GM18517 (cell line): ENCODE measurements at regions not wholly inside any gene's neighbourhood (a gene's known extent, or its start where the extent isn't known, plus 50 kb on each side); places are given as distances from the start of the nearest gene placed in this dataset.

Source experiments
- ATAC-seq: cut with Tn5 transposase; IDR thresholded peaks from one replicate; pipeline ENCODE4 v1.9.1; 2021; ENCODE audit warnings: mild to moderate bottlenecking, moderate library complexity; ENCODE audit not compliant: unreplicated experiment

DNA sequence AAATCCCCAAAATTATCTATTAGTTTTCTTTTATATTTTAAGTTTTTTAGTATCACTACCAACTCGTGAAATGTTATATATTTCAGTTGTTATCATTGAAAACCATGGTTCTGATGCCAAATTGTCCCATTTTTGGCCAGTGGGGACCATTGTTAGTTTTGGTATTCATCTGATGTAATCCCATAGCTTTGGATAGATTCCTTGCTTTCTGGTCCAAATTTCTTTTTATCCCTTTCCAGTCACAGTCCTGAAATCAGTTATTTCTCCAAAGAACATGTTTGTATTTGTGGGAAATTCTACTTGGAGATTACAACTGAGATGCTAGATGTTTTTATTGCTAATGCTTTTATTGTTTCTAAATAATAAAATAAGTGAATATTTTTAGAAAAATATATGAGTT lies 976.8 kb upstream of the CRIM1 start:
- ATAC-seq, result no peak

DNA sequence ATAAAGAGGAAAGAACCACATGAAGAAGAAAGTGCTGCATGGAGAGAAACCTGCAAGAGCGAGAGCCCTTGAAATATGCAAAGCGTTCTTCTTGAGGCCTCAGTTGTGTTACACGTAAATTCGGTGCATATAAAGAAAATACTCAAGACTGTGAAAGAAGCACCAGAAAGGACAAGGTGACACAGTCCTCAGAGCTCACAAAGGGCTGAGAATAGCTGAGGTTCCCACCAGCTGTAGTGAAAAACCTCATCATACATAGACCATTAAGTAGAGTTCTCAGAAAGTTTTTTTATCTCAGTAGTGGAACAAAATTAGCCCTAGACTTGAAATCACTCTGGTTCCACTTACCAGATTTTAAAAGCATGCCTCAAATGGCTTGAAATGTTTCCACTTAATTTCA lies 980.7 kb upstream of the CRIM1 start:
- ATAC-seq, result no peak

DNA sequence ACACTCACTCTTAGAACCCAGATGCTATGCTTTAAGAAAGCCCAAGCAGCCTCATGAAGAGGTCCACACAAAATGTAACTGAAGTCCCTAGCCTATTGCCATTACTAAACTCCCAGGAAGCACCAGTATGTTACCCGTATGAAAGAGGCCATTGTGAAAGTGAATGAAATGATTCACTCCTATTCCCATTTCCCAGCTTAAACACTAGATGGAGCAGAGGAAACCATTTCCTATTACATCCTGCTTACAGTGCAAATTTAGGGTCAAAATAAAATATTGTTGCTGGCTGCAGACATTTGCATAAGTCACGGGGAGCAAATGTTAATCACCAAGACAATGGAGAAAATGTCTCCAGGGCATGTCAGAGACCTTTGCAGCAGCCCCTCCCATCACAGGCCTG lies 989.7 kb upstream of the CRIM1 start:
- no peak for ATAC-seq

DNA sequence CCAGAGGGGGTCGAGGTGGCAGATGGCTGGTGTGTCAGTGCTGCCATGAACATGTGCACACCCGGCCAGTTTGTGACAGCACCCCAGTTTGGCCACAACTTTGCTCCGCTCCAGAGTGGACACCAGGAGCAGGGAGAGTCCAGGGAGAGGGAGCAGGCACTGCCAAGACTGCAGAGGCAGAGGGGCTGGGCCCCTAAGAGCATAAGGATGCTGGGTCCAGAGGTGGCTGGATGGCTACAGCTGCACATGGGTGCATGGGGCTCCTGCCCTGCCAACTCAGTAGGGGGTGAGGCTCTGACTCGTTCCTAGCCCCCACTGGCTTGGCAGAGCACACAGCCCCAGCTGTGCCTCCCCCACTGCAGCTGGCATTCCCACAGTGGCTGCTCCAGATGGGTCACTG lies 999.2 kb upstream of the CRIM1 start:
- ATAC-seq, result no peak

DNA sequence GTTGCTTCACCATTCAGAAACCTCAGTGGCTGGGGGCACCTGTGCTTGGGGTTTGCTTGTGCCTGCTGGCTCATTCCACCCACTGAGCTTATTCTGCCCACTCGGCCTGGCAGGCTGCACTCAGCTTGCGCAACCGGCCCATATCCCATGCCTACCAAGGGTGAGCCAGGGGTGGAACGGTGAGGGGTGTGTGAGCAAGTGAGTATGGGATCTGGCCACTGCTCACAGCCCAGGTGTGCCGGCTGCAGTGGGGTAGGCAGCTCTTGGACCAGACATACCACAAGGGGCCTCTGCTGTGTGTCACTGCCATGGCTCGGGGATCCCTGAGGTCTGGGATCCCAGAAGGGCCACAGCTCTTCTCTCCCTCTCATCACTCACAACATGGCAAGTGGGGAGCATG lies 1000.5 kb upstream of the CRIM1 start:
- ATAC-seq, result no peak

DNA sequence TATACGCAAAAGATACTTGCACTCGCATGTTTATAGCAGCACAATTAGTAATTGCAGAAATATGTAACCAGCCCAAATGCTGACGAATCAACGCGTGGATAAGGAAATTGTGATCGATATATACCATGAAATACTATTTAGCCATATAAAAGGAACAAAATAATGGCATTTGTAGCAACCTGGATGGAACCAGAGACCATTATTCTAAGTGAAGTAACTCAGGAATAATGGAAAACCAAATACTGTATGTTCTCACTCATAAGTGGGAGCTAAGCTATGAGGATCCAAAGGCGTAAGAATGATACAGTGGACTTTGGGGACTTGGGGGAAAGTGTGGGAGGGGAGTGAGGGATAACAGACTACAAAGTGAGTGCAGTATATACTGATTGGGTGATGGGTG lies 1008.0 kb upstream of the CRIM1 start:
- no peak for ATAC-seq

DNA sequence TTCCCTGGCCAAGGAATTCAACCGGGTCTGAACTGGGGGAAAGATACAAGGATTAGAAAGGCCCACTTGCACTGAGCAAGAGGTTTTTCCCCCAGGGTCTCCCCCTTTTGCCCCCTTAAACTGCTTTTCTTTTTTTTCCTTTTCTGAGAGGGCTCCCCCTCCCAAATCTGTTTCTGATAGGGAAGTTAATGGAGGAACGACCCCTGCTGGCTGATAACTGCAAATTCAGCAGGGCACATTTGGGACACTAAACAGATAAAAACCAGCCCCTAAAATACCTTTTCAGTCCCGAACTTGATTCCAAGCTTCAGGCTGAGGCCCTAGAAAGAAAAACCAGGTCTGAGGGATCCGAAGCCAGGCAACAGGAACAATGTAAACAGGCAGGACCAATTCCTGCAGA lies 1012.4 kb upstream of the CRIM1 start:
- ATAC-seq, result no peak

DNA sequence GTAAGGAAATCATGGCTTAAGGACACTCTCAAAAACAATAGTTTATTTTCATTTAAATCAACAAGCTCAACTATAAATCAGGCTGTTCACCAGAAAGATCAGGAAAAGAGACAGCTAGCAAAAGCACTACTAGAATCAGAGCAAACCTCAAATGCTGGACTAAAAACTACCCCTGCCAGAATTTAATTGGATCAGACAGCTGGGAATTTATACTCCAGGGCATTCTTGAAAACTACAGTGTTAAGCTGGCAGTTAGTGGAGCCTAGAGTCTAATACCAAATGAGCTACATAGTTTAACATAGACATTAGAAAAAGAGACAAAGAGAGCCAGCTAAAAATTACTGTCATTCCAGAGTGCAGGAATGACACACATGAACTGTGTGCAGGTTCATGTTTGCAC lies 1016.4 kb upstream of the CRIM1 start:
- no peak for ATAC-seq

DNA sequence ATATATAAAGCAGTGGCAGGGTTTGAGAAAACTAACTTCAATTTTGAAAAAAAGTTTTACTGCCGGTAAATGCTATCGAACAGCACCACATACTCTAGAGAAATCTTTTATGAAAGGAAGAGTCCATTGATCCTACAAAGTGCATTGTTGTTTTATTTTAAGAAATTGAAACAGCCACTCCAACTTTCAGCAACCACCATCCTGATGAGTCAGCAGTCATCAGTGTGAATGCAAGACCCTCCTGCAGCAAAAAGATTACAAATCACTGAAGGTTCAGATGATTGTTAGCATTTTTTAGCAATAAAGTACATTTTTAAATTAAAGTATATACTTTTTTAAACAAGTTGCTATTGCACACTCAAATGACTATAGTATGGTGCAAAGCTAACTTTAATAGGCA lies 1017.7 kb upstream of the CRIM1 start:
- no peak for ATAC-seq

DNA sequence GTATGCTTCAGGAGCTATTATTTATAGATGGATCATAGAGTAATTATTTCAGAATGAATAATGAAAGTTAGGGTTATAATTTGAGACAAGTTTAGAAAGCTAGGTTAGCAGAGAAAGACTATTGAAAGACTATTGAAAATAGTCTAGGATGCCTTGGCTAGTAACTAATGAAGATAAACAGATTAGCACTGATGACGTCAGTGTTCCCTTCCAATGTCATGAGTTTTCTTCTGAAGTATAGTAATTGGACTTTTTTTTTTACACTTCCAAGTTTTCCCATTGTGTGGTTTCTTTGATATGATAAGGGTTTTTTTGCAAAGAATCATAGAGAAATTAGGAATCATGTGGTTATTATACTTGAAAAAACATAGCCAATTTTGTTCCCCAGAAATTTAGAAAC lies 1041.5 kb upstream of the CRIM1 start:
- ATAC-seq, result no peak

DNA sequence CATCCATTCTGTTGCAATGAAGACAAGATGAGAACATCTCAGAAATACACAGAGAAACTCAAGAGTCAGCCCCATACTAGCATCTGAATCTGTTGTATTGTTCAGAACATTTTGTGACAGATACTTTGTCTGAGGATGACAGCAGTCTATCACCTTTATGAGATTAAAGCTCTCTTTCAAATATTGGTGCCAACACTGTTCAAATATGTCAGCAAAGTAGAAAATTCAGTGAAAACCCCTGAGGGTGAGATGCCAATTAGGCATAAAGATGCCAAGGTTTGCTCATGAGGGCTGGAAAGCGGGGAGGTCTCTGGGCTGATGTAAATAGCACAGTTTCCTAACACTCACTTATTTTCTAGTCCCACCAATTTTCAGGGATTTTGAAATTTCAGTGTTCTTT lies 1054.2 kb upstream of the CRIM1 start:
- no peak for ATAC-seq

DNA sequence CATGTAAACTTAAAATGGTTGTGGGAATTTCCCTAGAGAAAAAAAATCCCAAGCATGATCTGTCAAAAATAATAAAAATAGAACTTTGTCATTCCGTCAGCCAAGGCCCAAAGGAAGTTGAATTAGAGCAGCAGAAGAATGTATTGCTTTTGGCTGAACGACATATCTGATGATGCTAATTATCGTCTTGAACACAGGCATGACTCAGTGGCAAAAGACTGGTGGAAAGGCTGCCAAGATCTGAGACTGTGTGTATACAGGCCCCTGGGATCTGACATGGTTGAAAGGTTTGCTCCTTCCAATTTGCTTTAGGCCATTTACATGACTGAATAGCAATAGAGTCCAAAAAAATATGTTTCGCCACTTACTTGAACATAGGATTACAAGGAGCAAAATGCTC lies 1057.1 kb upstream of the CRIM1 start:
- no peak for ATAC-seq

DNA sequence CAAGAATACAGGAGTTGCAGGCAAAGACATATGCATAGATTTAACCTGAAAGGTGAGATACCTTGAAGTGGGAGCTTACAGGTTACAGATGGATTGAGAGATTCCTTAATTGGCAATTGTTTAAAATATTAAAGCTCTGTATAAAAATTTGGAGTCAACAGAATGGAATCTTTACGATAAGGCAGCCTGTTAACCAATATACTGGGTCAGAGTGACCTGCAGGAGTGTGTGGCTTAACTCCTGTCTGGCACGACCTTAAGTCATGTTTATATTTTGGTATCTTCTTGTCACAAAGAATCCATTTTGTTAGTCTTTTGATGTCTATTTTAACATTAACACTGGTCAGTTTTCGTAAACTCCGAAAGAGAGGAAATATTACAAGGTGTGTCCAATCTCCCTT lies 1058.2 kb upstream of the CRIM1 start:
- ATAC-seq, result no peak

DNA sequence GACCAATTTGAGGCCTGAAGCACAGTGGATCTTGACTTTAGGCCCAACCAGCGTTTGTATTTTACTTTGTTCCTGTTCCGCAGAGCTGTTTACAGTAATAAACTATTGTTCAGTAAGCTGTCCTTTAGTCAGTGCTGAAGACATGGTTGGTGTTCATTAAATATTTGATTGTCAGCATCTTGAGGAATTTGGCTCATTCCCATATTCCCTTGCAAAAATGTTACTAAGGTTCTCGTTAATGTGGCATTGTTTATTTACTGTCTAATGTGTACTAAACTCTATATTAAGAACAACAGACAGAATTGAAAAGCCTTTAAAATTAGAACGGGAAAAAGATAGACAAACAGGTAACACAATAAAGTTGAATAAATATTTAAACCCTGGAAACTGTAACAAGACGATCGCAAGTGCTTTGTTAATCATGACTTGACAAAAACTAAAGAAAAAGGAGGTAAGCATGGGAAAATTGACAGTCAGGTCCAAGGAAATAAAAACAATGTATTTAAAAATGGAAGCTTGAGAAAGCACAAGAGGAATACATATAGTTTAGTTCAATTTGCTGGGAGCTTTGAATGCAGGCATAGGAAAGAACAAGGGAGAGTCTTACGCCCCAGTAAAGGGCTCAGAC lies 1060.8 kb upstream of the CRIM1 start:
- ATAC-seq, result no peak

DNA sequence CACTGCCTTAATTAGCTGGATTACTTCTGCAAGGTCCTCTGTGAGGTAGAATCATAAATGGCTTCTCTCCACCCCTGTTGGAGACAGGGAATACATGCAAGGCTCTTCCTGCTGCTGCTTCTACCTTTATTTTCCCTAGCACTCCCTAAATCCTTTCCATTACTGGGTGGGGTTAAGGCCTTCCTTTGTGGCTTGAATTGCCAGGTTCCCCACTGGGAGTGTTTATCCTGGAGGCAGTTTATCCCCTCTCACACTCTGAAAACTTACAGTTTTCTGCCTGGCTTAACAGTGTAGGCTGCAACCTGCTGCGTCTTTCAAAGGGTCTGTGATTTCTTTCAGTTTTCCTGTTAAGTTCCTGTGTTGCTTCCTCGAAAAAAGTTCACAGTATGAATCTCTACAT lies 1062.3 kb upstream of the CRIM1 start:
- ATAC-seq, result no peak

DNA sequence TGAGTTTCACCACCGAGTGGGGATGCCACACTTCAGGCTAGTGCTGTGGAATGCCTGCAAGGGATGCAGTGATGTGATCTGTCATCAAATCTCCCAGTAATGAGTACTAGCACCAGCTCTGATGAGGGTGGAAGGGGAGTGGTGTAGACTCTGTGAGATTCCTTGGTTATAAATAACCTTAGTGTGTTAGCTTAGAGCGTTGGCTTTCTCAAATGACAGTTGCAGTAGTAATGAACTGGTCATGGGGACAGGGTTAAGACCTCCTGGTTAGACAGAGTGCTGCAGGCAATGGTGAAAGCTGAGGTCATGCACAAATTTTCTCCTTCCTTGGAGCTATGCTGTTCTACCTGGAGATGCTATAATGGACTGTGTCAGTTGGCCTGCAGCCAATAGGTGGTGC lies 1063.4 kb upstream of the CRIM1 start:
- no peak for ATAC-seq

DNA sequence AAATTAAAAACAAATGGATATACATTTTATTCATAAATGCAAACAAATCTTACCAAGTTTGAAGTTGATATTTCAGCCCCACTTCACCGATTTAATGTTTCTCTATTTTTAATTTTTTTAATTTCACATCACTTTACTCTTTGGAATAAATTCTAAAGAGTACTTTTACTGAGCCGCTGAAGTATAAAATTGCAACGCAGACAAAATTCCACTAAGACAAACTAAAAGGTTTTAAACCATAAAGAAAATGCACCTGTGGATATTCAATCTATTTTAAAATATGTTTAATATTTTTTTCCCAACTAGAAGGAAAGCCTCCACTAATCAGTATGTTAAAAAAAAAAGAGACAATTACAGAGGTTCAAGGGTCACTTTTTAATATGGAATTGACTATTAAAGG lies 1073.9 kb upstream of the CRIM1 start:
- no peak for ATAC-seq

DNA sequence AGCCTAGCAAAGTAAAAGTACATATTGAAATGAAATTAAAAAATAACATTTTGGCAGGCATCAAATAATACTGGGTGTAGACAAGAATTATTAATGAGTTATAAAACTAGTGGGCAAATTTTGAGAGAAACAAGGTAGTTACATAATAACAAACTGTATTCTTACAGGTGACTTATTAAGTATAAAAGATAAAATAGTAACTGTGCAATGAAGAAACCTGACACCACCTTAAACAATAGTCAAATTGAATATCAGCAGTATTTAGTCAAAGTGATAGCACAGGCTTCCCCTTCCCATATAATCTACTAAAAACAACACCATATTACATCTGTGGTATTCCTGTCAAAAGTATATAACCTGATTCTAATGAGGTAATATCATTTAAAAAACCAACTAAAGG lies 1099.8 kb upstream of the CRIM1 start:
- no peak for ATAC-seq

DNA sequence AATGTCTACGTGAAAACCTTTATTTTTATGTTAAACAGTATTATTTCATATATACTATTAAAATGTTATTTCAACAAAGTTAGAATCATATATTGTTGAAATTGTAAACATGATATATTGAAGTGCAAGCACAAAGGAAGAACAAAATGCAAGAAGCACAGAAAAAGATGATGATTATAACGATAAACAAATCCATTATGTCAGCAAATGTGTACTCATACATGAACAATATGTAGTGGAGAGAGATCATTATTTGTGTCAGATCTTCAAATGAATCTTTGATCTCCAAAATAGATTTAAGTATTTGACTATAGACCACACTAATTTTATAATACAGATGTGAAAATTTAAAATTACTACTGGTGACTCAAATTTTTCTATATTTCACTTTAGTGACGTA lies 1104.4 kb upstream of the CRIM1 start:
- ATAC-seq, result no peak

DNA sequence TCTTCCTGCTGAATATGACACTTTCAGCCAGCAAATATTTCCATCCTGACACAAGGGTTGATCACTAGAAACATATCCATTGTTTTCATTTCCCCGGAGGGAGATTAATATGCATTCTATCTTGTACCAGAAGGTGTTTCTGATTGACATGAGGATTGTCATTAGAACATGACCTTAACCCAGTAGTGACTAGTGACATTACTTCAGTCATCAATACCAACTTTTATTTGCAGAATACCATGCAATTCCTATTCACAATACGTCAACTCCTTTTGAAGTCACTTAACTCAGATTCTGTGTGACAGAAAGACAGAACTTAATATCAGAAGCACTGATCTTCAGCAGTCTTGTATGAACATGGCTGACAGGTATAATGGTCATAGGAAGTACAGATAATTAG lies 1108.9 kb upstream of the CRIM1 start:
- no peak for ATAC-seq

DNA sequence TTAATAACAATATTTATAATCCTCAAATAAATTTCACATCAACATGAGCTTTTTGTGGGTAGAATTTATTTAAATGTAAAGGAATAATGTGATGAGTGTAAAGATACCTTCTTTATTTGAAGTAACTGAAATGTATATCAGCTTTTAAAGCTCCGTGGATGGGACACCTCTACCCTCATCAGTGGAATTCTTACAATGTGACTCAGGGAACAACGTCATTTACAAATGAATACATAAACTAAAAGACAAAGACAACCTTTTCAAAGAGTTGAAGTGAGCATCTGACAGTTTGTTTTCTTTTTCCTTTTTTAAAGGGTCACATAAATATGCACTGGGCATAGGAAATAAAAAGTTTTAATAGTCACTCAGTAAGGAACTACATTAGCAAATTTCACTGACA lies 1127.0 kb upstream of the CRIM1 start:
- ATAC-seq, result no peak

DNA sequence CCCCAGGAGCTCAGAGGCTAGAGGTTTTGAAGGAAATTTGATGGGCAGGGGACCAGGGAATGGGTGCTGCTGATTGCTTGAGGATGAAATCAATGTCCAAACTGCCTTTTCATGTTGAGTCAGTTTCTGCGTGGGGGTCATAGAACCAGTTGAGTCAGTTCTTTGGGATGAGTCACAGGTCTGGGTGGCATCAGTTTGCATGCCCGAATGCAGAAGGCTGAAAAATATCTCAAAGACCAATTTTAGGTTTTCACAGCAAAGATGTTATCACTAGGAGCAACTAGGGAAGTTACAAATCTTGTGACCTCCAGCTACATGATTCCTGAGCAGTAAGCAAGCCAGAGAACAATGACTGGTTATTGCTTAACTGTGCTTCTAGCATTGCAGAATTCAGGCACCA lies 1135.1 kb upstream of the CRIM1 start:
- ATAC-seq, result no peak

DNA sequence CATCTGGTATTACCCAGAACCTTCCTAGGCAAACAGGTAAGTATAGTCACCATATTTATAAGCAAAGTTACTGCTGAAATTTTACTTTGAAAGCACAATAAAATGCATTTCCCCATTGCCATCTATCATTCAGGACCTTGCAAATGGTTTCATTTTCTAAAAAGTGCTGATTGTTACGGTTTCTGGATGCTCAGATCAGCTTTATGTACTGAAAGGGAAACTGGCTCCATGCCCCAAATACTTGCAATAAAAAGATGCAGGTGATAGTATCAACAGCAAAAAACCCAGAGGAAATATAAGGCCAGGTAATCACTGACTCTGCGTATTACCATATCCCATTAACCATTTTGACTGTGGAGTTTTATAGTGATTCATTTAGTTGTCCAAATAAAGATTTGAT lies 1150.7 kb upstream of the CRIM1 start:
- ATAC-seq, result no peak

DNA sequence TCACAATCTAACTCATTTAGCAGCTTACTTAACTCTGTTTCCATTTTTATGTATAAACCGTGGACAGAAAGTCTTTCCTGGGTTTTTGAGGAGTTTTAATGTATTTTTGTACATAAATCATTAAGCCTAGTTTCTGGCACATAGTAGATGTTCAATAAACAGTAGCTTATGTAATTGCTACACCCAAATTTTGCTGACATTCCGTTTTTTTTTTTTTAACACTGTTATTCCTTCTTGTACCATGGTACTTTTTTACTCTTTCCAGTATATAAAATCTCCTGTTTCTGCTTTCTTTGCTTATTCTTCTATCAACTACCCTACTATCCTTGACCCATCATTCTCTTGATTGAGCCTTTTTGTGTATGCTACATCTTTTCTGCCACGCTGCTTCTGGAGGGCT lies 1151.3 kb upstream of the CRIM1 start:
- ATAC-seq, result no peak
